HFF-Myc (cell line): ENCODE measurements at regions not wholly inside any gene's neighbourhood (a gene's known extent, or its start where the extent isn't known, plus 50 kb on each side); places are given as distances from the start of the nearest gene placed in this dataset.

Experiments used
- DNase-seq: peaks from one replicate; pipeline ENCODE4 v3.0.0-alpha.2; 2011; ENCODE audit warnings: low read depth; ENCODE audit errors: extremely low read depth
- H3K4me3 ChIP-seq: replicated peaks from 2 replicates; pipeline ENCODE4 v1.5.1; 2011; ENCODE audit warnings: low read depth, mild to moderate bottlenecking, control low read depth, low read length
- CTCF ChIP-seq: IDR thresholded peaks from 2 replicates; pipeline ENCODE4 v1.5.1; 2012; ENCODE audit warnings: mild to moderate bottlenecking, low read depth, low read length, control low read depth; ENCODE audit errors: missing control alignments

- no peak overlapping the region for H3K4me3 ChIP-seq
- no peak for DNase-seq
- TF ChIP-seq CTCF, result no peak
Measured at GRCh38 chr17:33986088-33986487, 269.0 kb upstream of the CCL2 start.

- no peak overlapping the region for H3K4me3 ChIP-seq
- TF ChIP-seq CTCF, result no peak
- DNase-seq, result no peak
Measured at GRCh38 chr17:33986566-33986965, 268.5 kb upstream of the CCL2 start.

GRCh38 chr17:33987162-33987561 is 267.9 kb upstream of the CCL2 start:
- no peak overlapping the region for H3K4me3 ChIP-seq
- DNase-seq, result no peak
- TF ChIP-seq CTCF, result no peak

GRCh38 chr17:33989361-33990148 is 265.5 kb upstream of the CCL2 start:
- DNase-seq, result no peak
- H3K4me3 ChIP-seq, result no peak overlapping the region
- TF ChIP-seq CTCF, result no peak

- H3K4me3 ChIP-seq, result no peak overlapping the region
- no peak for TF ChIP-seq CTCF
- no peak for DNase-seq
Measured at GRCh38 chr17:33990943-33991706, 264.0 kb upstream of the CCL2 start.

- H3K4me3 ChIP-seq, result no peak overlapping the region
- DNase-seq, result no peak
- TF ChIP-seq CTCF, result no peak
Measured at GRCh38 chr17:33992113-33992512, 263.0 kb upstream of the CCL2 start.

GRCh38 chr17:34000639-34001038 is 254.4 kb upstream of the CCL2 start:
- TF ChIP-seq CTCF, result no peak
- DNase-seq, result no peak

More at GRCh38 chr17:34000639-34001038, 254.4 kb upstream of the CCL2 start:
- H3K4me3 ChIP-seq, result no peak overlapping the region
